CD4-positive, alpha-beta T cell (primary cell): ENCODE measurements at regions not wholly inside any gene's neighbourhood (a gene's known extent, or its start where the extent isn't known, plus 50 kb on each side); places are given as distances from the start of the nearest gene placed in this dataset.
"Not testable (repeated sequence)": the region's sequence is repeated elsewhere in the genome, so short reads cannot be mapped to it uniquely, and the experiment has no call there.

Source experiments
- ATAC-seq: fragments of 200-7000 bp; cut with Tn5 transposase; one replicate; pipeline ENCODE4 v1.10.0; 2022; ENCODE audit warnings: mild to moderate bottlenecking; ENCODE audit not compliant: poor library complexity
- CTCF ChIA-PET: fragments of 350-600 bp; sonication (Branson Sonifier 250); formaldehyde crosslinking; loops from one replicate; lab custom pipeline; 2021; ENCODE audit warnings: antibody characterized with exemption, inconsistent platforms; lab: Charles Lee
- POLR2A ChIA-PET: fragments of 350-600 bp; sonication (Branson Sonifier 250); formaldehyde crosslinking; loops from one replicate; lab custom pipeline; 2021; ENCODE audit warnings: antibody characterized with exemption, inconsistent platforms; lab: Charles Lee
- DNase-seq, 14 experiments: peaks; one replicate each; pipeline ENCODE4 v3.0.0-alpha.2; 2013 to 2020; ENCODE audit warnings: mixed read lengths in 2 of 14
- H3K27ac ChIP-seq, 2 donors: one replicate each; pipeline versions ENCODE4 v1.5.1 to v1.7.0; 2013; ENCODE audit warnings: low read length in 2 of 2, low read depth in 1 of 2, mild to moderate bottlenecking in 1 of 2
- H3K27me3 ChIP-seq, 2 experiments: 1 replicate in 1 of 2; 2 replicates in 1 of 2; pipeline versions ENCODE4 v1.6.1 to v1.7.0; 2013; ENCODE audit warnings: low read length in 2 of 2, control low read depth in 1 of 2, mild to moderate bottlenecking in 1 of 2, moderate library complexity in 1 of 2; ENCODE audit not compliant: insufficient read depth in 2 of 2, control insufficient read depth in 1 of 2
- H3K36me3 ChIP-seq: one replicate; pipeline ENCODE4 v1.6.1; 2013; ENCODE audit warnings: low read length, control low read depth; ENCODE audit not compliant: insufficient read depth
- H3K4me1 ChIP-seq: one replicate; pipeline ENCODE4 v1.6.1; 2013; ENCODE audit warnings: low read length, control low read depth; ENCODE audit not compliant: insufficient read depth
- H3K4me3 ChIP-seq: one replicate; pipeline ENCODE4 v1.5.1; 2013; ENCODE audit warnings: mild to moderate bottlenecking, low read length, moderate library complexity
- H3K9me3 ChIP-seq, 2 experiments: 1 replicate in 1 of 2; 2 replicates in 1 of 2; pipeline versions ENCODE4 v1.6.1 to v1.7.0; 2013; ENCODE audit warnings: low read length in 2 of 2, mild to moderate bottlenecking in 2 of 2, control low read depth in 1 of 2, moderate library complexity in 1 of 2; ENCODE audit not compliant: control insufficient read depth in 1 of 2, insufficient read depth in 1 of 2
- H3K27ac Mint-ChIP-seq: one replicate; pipeline ENCODE4 v1.8.0; 2020; ENCODE audit warnings: mixed read lengths
- H3K27me3 Mint-ChIP-seq: one replicate; pipeline ENCODE4 v1.8.0; 2021; ENCODE audit warnings: mixed read lengths
- H3K36me3 Mint-ChIP-seq: one replicate; pipeline ENCODE4 v1.8.0; 2021; ENCODE audit warnings: low read depth, mixed read lengths
- H3K4me1 Mint-ChIP-seq: one replicate; pipeline ENCODE4 v1.8.0; 2021; ENCODE audit warnings: low read depth, mixed read lengths
- H3K4me3 Mint-ChIP-seq: one replicate; pipeline ENCODE4 v1.8.0; 2020; ENCODE audit warnings: mild to moderate bottlenecking, mixed read lengths
- H3K9me3 Mint-ChIP-seq: one replicate; pipeline ENCODE4 v1.8.0; 2020; ENCODE audit warnings: mixed read lengths
- intact Hi-C, 2 experiments: fragments of 100-400 bp; cut with DNase I in 1 of 2; cut with micrococcal nuclease in 1 of 2; formaldehyde crosslinking; loops; one replicate each; pipeline versions ENCODE4 v1.15.1 to v1.9.0; 2023 to 2025; cut with DNase I, micrococcal nuclease
- TF ChIP-seq, protein P1 (sequence below): fragments of 200-600 bp; IDR thresholded peaks from one replicate; pipeline ENCODE4 v1.8.0; 2022; ENCODE audit warnings: antibody characterized with exemption, mild to moderate bottlenecking

DNA sequence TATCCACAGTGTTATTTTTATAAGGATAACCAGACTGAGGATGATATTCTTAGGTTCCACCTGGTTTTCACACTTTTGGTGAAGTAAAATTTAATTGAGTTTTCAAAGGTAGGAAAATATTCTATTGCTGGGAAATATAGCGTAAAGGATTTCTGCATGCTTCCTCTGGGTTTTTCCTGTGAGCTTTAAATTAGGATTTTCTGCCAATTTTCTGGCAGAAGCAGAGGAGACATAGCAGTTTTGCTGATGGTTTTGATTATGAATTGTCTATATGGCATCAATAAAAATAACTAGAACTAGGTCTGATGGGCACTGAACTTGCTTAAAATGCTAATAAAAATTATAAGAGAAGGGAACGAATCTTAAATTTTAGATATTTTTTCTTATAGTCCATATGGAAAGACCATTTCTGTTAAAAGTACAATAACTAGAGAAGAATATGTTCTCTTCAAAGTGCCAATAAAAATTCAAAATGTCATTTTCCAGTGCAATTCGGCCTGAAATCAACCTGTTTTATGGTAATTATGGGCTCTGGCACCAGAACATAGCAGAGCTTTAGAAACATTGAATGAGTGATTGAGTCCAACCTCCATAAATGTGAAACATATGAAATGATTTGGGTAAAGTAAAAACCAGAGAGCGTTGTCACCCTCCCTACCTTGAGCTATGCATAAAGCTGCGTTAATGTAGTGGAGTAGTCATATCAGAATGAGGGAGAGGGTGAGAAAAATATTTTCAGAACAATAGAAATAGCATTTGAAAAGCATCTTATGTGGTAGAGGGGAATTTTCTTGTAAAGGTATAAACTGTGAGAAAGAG is 279.7 kb downstream of the SPRY1 start:
- Histone ChIP-seq H3K36me3 (no peaks in the 10 kb centered on the region), H3K27ac (no peak overlapping the region), H3K27me3 (no peaks in the 10 kb centered on the region), H3K4me3 (no peak overlapping the region), H3K4me1 (no peaks in the 10 kb centered on the region), H3K9me3 (no peaks in the 10 kb centered on the region)
- TF ChIP-seq, protein P1, sequence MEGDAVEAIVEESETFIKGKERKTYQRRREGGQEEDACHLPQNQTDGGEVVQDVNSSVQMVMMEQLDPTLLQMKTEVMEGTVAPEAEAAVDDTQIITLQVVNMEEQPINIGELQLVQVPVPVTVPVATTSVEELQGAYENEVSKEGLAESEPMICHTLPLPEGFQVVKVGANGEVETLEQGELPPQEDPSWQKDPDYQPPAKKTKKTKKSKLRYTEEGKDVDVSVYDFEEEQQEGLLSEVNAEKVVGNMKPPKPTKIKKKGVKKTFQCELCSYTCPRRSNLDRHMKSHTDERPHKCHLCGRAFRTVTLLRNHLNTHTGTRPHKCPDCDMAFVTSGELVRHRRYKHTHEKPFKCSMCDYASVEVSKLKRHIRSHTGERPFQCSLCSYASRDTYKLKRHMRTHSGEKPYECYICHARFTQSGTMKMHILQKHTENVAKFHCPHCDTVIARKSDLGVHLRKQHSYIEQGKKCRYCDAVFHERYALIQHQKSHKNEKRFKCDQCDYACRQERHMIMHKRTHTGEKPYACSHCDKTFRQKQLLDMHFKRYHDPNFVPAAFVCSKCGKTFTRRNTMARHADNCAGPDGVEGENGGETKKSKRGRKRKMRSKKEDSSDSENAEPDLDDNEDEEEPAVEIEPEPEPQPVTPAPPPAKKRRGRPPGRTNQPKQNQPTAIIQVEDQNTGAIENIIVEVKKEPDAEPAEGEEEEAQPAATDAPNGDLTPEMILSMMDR, result no peak
- H3K27me3 Mint-ChIP-seq, result no peaks in the 10 kb centered on the region
- intact Hi-C loops, result no loop called here
- H3K36me3 Mint-ChIP-seq, result no peaks in the 10 kb centered on the region
- H3K4me1 Mint-ChIP-seq, result no peaks in the 10 kb centered on the region
- no peak overlapping the region for H3K27ac Mint-ChIP-seq
- H3K9me3 Mint-ChIP-seq, result no peaks in the 10 kb centered on the region
- H3K4me3 Mint-ChIP-seq, result no peak overlapping the region
- POLR2A ChIA-PET, result no interaction called here
- no peak for DNase-seq
- ATAC-seq, result no peak
- CTCF ChIA-PET, result no interaction called here

DNA sequence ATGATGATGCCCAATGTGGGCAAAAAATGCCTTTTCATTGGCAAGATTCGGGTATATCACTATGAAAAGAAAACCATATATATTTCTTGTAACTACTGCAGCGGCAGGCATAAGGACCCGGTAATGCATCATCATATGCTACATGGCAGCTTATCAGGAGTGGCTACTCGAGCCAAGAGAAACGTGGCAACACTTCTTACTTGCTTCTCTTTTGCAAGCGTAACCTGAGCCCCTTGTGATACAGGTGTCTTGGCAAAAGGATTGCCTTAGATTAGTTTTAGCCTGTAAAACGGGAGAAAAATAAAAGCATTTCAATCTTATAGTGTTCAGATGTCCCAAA is 280.3 kb downstream of the SPRY1 start:
- Histone ChIP-seq H3K4me1 (no peaks in the 10 kb centered on the region), H3K36me3 (no peaks in the 10 kb centered on the region), H3K9me3 (no peaks in the 10 kb centered on the region), H3K27me3 (no peaks in the 10 kb centered on the region), H3K4me3 (no peak overlapping the region), H3K27ac (no peak overlapping the region)
- DNase-seq (no peak), ATAC-seq (no peak)
- H3K27ac Mint-ChIP-seq, result no peak overlapping the region
- no peaks in the 10 kb centered on the region for H3K36me3 Mint-ChIP-seq
- H3K4me3 Mint-ChIP-seq, result no peak overlapping the region
- no peaks in the 10 kb centered on the region for H3K9me3 Mint-ChIP-seq
- intact Hi-C loops, result no loop called here
- H3K4me1 Mint-ChIP-seq, result no peaks in the 10 kb centered on the region
- TF ChIP-seq, protein P1, result no peak
- ChIA-PET POLR2A (no interaction called here), CTCF (no interaction called here)
- no peaks in the 10 kb centered on the region for H3K27me3 Mint-ChIP-seq

- intact Hi-C loops, result no loop called here
Observed at GRCh38 chr4:123682931-123683330, 286.3 kb downstream of the SPRY1 start.

DNA sequence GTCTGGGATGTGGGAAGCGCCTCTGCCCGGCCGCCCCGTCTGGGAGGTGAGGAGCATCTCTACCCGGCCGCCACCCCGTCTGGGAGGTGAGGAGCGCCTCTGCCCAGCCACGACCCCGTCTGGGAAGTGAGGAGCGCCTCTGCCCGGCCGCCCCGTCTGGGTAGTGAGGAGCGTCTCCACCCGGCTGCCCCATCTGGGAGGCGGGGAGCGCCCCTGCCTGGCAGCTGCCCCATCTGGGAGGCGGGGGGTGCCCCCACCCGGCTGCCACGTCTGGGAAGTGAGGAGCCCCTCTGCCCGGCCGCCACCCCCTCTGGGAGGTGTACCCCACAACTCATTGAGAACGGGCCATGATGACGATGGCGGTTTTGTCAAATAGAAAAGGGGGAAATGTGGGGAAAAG is 288.3 kb downstream of the SPRY1 start:
- H3K4me1 Mint-ChIP-seq, CTCF ChIA-PET, H3K4me3 ChIP-seq, H3K27me3 Mint-ChIP-seq, H3K27ac Mint-ChIP-seq, POLR2A ChIA-PET, H3K9me3 Mint-ChIP-seq, H3K27me3 ChIP-seq, H3K36me3 ChIP-seq, ATAC-seq, H3K4me3 Mint-ChIP-seq, intact Hi-C loops, H3K36me3 Mint-ChIP-seq, H3K27ac ChIP-seq, H3K4me1 ChIP-seq, DNase-seq: not testable (repeated sequence)
- H3K9me3 ChIP-seq, result peaks cover 5 to 31% of the 10 kb centered on the region in 2 experiments

More at GRCh38 chr4:123682931-123683330, 286.3 kb downstream of the SPRY1 start:
- Histone ChIP-seq H3K36me3 (no peaks in the 10 kb centered on the region), H3K27me3 (no peaks in the 10 kb centered on the region), H3K4me1 (no peaks in the 10 kb centered on the region), H3K9me3 (peaks cover 0 to 21% of the 10 kb centered on the region in 2 experiments), H3K27ac (no peak overlapping the region), H3K4me3 (no peak overlapping the region)
- CTCF ChIA-PET, result no interaction called here
- TF ChIP-seq, protein P1, result no peak
- ATAC-seq, result no peak
- POLR2A ChIA-PET, result no interaction called here
- Mint-ChIP-seq H3K9me3 (peaks cover 3% of the 10 kb centered on the region), H3K27me3 (no peaks in the 10 kb centered on the region), H3K4me1 (no peaks in the 10 kb centered on the region), H3K36me3 (no peaks in the 10 kb centered on the region), H3K4me3 (no peak overlapping the region), H3K27ac (no peak overlapping the region)
- DNase-seq, result no peak

DNA sequence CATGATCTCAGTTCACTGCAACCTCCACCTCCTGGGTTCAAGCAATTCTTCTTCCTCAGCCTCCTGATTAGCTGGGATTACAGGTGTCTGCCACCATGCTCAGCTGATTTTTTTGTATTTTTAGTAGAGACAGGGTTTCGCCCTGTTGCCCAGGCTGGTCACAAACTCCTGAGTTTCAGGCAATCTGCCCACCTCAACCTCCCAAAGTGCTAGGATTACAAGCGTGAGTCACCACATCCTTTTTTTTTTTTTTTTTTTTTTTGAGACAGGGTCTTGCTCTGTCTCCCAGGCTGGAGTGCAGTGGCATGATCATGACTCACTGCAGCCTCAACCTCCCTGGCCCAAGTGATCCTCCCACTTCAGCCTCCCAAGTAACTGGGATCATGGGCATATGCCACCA is 298.9 kb downstream of the SPRY1 start:
- H3K4me3 Mint-ChIP-seq, H3K4me1 Mint-ChIP-seq, H3K27ac ChIP-seq, H3K27me3 Mint-ChIP-seq, H3K36me3 ChIP-seq, POLR2A ChIA-PET, H3K9me3 ChIP-seq, H3K4me1 ChIP-seq, H3K27me3 ChIP-seq, H3K4me3 ChIP-seq, H3K9me3 Mint-ChIP-seq, H3K36me3 Mint-ChIP-seq, H3K27ac Mint-ChIP-seq, ATAC-seq, intact Hi-C loops, DNase-seq, CTCF ChIA-PET: not testable (repeated sequence)
